GM19372 (cell line): ENCODE measurements at regions not wholly inside any gene's neighbourhood (a gene's known extent, or its start where the extent isn't known, plus 50 kb on each side); places are given as distances from the start of the nearest gene placed in this dataset.
A peak's percentile ranks its signal among the peaks of the same experiment; 100 is the strongest.
"Not testable (repeated sequence)": the region's sequence is repeated elsewhere in the genome, so short reads cannot be mapped to it uniquely, and the experiment has no call there.

Source experiments
- ATAC-seq: cut with Tn5 transposase; IDR thresholded peaks from one replicate; pipeline ENCODE4 v1.9.1; 2021; ENCODE audit warnings: mild to moderate bottlenecking, low read depth, moderate library complexity; ENCODE audit not compliant: unreplicated experiment

DNA sequence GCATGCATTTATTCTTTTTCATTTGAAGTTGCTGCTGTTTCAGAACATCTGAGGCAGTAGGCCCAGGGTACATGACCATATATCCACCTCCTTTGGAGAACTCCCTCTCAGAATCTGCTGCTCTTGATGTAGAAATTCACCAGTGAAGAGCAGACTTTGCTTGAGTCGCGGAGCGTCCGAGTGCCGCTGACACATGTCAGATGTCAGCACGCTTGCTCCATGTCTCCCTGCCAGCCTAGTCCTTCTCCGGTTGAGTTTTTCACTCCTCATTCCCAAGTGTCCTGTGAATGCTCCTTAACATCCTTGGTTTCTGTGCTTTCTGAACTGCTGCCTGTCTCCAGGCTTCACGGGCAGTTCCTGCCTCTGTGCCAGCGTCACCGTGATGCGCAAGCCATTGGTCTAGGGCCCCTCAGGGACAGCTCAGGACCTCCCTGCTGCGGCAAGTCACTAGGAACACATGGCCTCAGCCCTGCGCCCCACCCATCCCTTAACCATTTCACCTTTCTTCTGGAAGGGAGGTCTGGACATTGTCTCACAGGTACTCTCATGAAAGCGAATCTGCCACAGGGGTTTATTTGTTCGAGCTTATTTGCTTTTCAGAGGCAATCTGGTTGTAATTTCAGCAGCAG is 93.1 kb upstream of the RBPJ start:
- no peak for ATAC-seq

GRCh38 chr4:26228883-26229282 is 91.9 kb upstream of the RBPJ start:
- no peak for ATAC-seq

DNA sequence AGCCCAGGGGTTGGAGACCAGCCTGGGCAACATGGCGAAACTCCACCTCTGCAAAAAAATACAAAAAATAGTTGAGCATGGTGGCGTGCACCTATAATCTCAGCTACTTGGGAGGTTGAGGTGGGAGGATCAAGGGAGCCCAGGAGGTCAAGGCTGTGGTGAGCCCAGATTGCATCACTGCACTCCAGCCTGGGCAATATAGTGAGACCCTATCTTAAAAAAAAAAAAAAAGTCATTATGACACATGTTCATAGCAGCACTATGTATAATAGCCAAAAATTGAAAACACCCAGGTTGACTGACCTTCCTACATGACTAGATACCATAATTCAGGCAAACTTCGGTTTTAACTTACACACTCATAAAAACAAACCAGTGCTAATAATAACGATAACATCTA is 90.8 kb upstream of the RBPJ start:
- no peak for ATAC-seq

DNA sequence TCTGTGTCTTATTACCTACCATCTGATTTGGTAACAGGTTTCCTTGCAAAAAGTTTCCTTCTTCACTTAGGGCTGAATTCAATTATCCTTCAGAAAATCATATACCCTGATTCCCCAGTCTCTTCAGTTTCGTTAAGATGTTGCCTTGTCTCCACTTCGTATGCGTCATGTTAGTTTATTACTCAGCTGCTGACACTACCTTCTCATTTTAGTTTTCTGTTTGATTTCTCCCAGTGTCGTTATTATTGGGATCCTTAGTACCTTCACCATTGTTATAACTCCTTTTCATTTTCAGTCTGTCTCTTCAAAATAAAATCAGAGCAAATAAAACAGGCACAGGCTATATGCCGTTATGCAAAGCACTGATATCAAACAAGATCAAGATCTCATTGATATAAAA is 87.5 kb upstream of the RBPJ start:
- no peak for ATAC-seq

GRCh38 chr4:26235500-26235899 is 85.3 kb upstream of the RBPJ start:
- no peak for ATAC-seq

GRCh38 chr4:26237916-26238315 is 82.9 kb upstream of the RBPJ start:
- no peak for ATAC-seq

DNA sequence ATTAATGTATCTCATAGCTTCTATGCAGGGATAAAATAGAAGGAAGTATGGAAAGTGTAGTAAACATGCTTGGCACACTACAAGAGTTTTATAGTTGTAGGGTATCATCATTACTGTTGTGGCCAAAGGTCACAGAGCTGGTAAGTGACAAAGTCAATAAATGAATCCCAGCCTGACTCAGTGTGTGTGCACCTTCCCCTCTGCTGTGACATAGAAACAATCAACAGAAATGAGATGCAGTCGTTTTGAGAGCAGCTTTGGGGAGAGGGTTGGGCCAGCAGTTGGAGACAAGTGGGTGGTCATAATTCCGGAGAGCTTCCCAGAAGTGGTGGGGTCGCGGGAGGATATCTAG is 82.4 kb upstream of the RBPJ start:
- no peak for ATAC-seq

DNA sequence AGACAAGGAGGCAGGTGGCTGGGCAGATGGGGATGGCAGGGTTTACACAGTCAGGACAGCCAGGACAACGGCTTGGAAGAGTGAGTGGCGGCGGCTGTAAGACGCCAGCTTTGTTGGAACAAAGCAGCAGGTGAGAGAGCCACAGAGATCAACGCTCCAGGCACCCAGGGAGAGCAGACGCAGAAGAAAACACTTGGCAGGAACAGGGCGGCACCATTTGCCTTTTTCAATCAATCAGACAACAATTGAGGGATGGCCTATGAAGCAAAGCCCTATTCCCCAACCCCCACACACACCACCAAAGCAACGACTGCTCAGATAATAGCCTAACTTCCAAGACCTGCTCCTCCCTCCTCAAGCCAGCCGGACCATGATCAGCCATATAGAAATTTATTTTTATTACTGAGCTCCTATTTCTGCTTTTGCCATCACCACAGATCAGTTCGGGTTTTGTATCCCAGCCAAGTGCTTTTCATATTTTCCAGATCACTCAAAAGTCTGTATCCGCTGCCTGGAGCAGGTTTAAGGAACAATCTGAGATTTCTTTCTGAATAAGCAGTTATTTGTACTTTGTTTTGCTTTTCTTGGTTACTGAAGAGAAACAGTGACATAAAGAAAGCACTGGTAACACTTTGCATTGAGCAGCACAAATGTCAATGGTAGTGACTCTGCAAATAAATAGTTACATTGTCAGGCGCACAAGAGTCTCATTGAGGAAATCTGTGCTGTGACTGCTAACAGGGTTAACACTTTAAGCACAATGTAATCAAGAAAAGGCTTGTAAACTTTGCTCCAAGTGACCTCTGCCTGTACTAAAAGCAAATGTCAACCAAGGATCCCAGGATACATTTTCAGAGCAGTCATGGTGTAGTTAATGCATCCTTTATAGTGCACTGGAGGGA is 81.8 kb upstream of the RBPJ start:
- ATAC-seq = no peak

DNA sequence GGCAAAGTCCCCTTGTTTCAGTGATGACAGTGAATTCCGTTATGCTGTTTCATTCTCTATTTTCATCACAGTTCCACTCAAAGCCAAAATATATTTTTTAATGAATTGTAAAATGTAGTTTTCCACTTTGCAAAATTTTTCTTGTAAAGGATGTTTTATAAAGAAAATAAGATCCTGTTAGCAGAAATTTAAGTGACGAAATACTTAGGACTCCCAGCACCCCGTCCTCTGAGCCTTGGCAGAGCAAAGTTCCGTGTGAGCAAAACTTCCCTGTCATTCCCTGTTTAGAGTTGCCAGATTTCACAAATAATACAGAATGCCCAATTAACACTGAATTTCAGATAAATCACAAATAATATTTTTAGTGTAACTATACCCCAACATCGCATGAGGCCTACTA is 81.0 kb upstream of the RBPJ start:
- ATAC-seq = no peak

- no peak for ATAC-seq
Observed at GRCh38 chr4:26241179-26241578, 79.6 kb upstream of the RBPJ start.

GRCh38 chr4:26242451-26242850 is 78.4 kb upstream of the RBPJ start:
- ATAC-seq = no peak

DNA sequence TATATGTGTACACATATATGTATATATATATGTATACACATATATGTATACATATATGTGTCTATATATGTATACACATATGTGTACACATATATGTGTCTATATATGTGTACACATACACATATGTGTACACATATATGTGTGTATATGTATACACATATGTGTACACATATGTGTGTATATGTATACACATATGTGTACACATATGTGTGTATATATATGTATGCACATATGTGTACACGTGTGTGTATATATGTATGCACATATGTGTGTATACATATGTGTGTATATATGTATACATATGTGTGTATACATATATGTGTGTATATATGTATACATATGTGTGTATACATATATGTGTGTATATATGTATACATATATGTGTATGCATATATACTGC is 76.7 kb upstream of the RBPJ start:
- not testable (repeated sequence) for ATAC-seq

DNA sequence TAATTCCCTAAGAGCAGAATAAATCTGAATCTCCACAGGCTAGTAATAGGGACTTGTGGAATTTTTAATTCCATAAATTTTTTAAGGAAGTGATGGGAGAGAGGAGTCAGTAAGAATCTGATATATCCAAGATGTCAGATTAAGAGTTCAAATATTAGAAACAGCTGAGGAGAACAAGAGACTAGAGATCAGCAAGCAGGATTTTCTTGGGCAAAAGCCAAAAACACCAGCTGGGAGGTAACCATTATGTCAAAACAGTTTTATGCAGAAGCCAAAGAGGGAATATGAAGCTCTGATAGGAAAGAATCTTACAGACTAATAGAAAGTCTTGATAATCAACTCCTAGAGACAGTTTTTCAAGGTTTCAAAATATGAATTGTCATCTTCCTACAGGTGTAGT is 72.2 kb upstream of the RBPJ start:
- no peak for ATAC-seq

- ATAC-seq = peak; percentile 82
Observed at GRCh38 chr4:26252349-26253025, 68.3 kb upstream of the RBPJ start.

DNA sequence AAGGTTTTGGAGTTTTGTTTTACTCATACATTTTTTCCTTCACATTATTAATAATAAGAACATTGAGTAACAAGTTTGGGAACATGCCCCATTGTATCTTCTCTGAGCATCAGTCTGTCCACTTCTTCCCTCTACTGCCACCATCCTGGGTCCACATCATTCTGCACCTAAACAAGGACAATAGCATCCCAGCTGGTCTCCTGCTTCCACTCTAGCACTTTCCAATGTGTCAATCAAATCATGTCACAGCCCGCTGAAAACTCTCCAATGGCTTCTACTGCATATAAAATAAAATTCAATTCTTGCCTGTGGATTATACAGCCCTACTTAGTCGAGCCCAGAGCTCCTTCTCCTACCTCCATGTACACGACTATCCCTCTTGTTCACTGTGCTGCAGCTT is 66.8 kb upstream of the RBPJ start:
- no peak for ATAC-seq

DNA sequence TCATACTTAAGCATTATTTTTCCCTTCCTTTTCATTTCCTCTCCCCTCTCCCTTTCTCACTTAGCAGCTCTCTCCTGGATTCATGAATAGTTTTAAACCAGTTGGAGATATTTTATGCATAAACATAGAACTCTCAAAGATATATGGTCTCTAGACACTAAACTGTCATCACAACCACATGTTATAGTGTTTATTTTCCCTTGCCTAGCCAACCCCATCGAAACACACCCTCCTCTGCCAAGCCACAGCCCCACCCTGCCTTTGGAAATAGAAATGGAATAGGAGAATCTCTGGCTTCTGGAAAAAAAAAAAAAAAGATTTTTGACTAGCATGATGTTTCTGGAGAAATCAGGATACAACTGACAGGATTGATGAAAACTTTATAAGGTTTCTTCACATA is 64.8 kb upstream of the RBPJ start:
- ATAC-seq = no peak

GRCh38 chr4:26257444-26257843 is 63.4 kb upstream of the RBPJ start:
- not testable (repeated sequence) for ATAC-seq

DNA sequence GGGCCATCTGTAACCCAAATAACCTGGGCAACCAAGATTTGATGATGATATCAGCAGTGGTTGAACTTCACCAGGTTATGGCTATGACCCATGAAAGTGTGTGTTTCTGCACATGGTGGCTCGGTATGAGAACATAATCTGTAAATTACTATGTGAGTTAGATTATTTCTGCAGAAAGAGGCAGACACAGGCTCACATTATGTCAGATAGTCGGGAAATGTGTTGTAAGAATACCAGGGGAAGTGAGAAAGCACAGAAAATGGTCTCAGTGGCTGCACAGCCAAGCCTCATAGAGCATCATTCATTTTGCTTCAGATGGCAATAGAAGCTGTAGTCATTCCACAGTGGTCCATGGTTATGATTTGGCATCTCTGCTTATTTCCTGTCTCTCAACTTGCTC is 63.0 kb upstream of the RBPJ start:
- no peak for ATAC-seq

DNA sequence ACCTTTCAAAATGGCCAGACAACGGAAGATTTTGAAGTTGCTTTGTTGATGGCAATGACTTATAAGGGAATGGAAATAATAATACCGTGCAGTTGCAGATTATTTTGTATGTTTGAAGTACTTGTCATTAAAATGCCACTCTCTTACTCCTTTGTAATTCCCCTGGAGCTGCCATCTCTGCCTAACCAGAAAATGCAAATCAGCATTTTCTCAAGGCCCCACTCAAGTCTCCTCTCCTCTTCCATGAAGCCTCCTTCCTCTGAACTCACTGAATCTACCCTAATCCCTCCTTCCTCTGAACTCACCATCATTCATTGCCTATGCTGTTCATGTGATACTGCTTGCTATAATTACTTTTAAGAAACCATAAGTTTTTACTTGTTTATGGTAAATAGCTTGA is 60.2 kb upstream of the RBPJ start:
- no peak for ATAC-seq

DNA sequence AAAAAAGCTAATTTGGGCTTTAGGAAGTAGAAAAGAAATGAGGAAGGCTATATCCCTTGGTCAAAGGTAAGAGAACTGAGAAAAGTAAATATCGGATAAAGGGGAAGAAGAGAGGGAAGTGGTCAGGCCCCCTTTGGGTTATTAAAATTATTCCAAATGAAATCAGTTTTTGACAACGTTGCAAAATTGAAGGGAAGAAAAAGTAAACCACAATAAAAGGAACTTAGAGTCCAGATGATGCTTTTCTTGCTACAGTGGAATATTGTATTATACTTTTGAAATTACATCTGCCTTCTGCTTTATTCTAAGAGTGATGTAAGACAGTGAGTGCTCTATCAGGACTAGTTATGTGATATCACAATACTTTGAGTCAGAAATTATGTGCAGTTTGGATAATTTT is 59.4 kb upstream of the RBPJ start:
- ATAC-seq = no peak

DNA sequence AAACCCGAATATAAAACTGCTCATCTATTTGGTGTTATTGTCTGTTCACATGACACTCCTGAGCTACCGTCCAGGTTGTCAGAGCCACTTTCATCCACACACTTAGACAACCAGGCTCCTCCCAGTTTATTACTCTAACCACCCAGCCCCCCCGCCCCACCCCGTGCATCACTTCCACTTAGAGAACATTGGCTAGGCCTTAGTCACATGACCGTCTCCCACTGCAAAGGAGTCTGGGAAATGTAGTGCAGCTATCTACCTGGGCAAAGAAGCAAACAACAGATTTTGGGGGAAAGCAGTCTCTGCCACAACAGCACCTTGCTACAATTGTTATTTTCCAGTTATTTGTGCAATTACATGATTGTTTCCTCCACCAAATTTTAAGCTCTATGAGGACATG is 57.6 kb upstream of the RBPJ start:
- ATAC-seq = no peak

DNA sequence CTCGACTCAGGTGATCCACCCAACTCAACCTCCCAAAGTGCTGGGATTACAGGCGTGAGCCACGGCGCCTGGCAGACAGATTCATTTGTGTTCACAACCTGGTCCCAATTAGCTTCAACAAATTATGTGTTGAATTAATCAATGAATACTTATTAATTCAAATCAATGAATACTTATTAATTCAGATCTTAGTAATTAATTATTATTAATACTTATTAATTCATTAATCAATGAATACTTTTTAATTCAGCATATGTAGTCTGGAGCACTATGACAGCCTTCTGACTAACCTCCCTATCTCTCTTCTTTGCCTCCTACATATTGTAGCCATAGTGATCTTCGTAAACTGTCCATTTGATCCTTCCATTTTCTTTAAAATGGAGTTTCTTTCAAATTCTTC is 56.7 kb upstream of the RBPJ start:
- no peak for ATAC-seq
